ENCODE measurements at regions not wholly inside any gene's neighbourhood (a gene's known extent, or its start where the extent isn't known, plus 50 kb on each side); places are given as distances from the start of the nearest gene placed in this dataset.
A peak's percentile ranks its signal among the peaks of the same experiment; 100 is the strongest.

DNA sequence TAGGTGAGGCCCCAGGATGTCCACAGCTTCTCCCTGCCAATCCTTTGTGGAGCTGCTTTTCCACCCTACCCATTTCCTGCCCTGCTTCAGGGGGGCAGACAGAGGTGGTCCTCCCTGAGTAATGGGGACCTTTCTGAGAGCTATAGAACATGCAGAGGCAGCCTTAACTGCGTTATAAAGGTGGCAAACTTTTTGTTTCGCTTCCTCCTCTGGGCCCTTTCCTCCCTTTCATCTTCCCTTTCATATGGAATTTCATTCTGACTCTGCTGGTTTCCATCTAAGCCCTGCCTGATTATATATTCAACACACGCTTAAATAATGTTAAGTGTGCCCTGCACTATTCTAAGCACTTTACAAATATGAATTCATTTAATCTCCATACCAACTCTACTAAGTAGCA lies 169.3 kb upstream of the E2F8 start (continued):
- TF ChIP-seq BCL11A (IDR thresholded peaks at IDR 0.05; ENCODE audit: low read depth, low read length) (0 out of 2 replicates have a peak, but pooled peaks have one; percentile 24), MTA2 (IDR thresholded peaks at IDR 0.05; ENCODE audit: low read depth) (peak; percentile 49; the same call in 1 of the 2 replicates), RUNX3 (IDR thresholded peaks at IDR 0.05; ENCODE audit: low read length) (peak; percentile 55), DPF2 (IDR thresholded peaks at IDR 0.05) (peak; percentile 80), TCF7 (IDR thresholded peaks at IDR 0.05; ENCODE audit: borderline replicate concordance) (peak; percentile 95), EP300 (IDR thresholded peaks at IDR 0.05; ENCODE audit: borderline replicate concordance in 1 of 2, control insufficient read depth in 1 of 2, low read depth in 2 of 2, low read length in 2 of 2) (peak in 1 of 2 experiments; percentile 54; a peak in 1 of 4 replicates), JUNB (IDR thresholded peaks at IDR 0.05) (peak; percentile 72), SPI1 (IDR thresholded peaks at IDR 0.05; ENCODE audit: borderline replicate concordance, insufficient read depth, low read depth, low read length) (peak; percentile 75), POLR2AphosphoS2 (IDR thresholded peaks at IDR 0.05; ENCODE audit: low read depth, low read length) (no peak)
- TF ChIP-seq, protein P1, sequence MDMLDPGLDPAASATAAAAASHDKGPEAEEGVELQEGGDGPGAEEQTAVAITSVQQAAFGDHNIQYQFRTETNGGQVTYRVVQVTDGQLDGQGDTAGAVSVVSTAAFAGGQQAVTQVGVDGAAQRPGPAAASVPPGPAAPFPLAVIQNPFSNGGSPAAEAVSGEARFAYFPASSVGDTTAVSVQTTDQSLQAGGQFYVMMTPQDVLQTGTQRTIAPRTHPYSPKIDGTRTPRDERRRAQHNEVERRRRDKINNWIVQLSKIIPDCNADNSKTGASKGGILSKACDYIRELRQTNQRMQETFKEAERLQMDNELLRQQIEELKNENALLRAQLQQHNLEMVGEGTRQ (IDR thresholded peaks at IDR 0.05; ENCODE audit: borderline replicate concordance, low read depth, low read length): no peak
- TF ChIP-seq, protein P2, sequence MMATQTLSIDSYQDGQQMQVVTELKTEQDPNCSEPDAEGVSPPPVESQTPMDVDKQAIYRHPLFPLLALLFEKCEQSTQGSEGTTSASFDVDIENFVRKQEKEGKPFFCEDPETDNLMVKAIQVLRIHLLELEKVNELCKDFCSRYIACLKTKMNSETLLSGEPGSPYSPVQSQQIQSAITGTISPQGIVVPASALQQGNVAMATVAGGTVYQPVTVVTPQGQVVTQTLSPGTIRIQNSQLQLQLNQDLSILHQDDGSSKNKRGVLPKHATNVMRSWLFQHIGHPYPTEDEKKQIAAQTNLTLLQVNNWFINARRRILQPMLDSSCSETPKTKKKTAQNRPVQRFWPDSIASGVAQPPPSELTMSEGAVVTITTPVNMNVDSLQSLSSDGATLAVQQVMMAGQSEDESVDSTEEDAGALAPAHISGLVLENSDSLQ (IDR thresholded peaks at IDR 0.05): no peak
- TF ChIP-seq, protein P3, sequence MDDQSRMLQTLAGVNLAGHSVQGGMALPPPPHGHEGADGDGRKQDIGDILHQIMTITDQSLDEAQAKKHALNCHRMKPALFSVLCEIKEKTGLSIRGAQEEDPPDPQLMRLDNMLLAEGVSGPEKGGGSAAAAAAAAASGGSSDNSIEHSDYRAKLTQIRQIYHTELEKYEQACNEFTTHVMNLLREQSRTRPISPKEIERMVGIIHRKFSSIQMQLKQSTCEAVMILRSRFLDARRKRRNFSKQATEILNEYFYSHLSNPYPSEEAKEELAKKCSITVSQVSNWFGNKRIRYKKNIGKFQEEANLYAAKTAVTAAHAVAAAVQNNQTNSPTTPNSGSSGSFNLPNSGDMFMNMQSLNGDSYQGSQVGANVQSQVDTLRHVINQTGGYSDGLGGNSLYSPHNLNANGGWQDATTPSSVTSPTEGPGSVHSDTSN (IDR thresholded peaks at IDR 0.05; ENCODE audit: insufficient replicate concordance, low read depth, low read length): no peak

Measured in GM12878 (cell line).